HG03025 (cell line): ENCODE measurements at regions not wholly inside any gene's neighbourhood (a gene's known extent, or its start where the extent isn't known, plus 50 kb on each side); places are given as distances from the start of the nearest gene placed in this dataset.

ENCODE experiments used
- ATAC-seq: cut with Tn5 transposase; IDR thresholded peaks from one replicate; pipeline ENCODE4 v1.9.1; 2021; ENCODE audit warnings: mild to moderate bottlenecking, moderate library complexity; ENCODE audit not compliant: unreplicated experiment, low FRiP score

DNA sequence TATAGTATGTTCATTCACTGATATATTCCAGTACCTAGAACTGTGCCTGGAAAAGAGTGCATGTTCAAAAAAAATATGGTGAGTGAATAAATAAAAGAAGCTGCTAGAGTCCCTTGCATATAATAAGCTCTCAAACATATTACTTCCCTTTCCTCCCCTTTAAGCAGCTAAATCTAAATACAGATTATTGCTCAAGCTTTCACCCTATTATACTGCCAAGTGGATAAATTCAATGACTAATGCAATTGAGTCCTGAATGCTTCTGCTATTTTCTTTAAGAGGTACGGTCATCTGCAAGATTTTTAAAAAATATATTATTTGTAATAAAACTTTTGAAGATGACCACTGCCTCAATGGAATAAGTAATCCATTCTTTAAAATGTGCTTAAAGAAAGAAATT is 248.4 kb downstream of the PLK2 start:
- no peak for ATAC-seq

DNA sequence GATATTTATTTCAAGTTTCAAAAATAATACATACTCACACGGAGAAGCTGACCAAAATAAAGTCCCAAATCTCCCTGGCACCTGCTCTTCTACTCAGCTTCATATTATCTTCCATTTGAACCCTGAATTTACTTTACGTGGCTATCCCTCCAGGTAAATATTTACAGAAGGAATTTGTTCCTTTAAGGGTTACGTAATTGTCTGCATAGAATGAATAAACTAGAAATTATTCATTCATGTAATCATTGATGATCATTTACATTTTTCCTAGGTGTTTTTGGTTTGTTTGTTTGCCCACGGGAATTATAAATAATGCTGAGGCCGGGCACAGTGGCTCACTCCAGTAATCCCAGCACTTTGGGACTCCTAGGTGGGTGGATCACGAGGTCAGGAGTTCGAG is 251.2 kb downstream of the PLK2 start:
- ATAC-seq = no peak

DNA sequence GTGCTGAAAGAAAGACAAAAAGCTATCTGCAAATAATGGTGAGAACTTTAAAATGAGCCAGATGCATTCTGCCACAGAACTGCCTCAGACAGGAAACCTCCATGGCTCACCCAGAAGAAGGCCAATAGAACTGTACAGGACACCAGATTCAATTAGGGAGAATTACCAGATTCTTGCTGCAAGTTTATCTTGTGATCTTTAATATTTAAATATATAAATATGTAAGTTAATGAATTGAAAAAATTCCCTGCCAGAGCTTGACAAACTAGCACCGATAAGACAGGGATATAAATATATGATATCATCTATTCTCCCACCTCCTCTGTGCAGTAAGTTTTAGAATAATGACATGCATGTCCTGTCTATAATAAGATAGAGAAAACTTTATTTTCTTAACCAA is 252.8 kb downstream of the PLK2 start:
- ATAC-seq = no peak

DNA sequence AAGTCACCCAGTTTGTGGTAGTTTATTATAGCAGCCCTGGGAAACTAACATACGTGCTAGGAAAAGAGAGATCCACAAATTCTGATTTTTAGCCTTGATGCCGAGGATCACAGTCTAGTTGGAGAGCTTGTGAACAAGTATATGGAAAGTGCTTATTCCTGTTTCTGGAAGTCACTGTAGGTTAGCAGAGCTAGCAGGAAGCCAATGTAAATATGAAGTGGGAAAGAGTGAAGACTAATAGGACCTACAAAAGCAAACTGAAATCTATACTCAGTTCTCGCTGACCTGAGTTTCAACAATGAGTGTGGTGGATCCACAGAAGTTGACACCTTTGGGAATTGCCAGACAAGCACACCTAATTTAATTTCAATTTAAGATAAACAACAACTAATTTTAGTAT is 254.9 kb downstream of the PLK2 start:
- ATAC-seq = no peak

DNA sequence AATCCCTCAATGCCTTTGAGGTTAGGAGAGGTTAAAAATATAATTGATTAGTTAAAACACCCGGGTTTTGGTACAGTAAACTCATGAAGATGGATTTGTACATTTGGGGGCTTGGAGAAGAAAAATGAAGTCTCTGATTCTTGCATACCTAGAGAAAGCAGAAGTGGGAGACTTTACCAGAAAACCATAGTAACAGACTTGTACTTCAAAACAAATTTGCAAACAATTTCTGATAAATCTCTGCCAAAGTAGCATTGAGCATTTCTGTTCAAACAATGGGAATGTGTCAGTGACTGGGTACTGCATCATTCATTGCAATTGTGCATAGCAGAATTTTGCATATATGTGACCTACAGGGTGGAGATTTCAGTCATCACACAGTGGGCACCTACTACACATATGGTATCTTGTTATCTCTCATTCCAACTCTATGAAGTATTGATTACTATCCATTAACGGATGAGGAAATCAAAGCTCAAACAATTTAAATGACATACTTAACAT is 256.9 kb downstream of the PLK2 start:
- ATAC-seq = no peak

DNA sequence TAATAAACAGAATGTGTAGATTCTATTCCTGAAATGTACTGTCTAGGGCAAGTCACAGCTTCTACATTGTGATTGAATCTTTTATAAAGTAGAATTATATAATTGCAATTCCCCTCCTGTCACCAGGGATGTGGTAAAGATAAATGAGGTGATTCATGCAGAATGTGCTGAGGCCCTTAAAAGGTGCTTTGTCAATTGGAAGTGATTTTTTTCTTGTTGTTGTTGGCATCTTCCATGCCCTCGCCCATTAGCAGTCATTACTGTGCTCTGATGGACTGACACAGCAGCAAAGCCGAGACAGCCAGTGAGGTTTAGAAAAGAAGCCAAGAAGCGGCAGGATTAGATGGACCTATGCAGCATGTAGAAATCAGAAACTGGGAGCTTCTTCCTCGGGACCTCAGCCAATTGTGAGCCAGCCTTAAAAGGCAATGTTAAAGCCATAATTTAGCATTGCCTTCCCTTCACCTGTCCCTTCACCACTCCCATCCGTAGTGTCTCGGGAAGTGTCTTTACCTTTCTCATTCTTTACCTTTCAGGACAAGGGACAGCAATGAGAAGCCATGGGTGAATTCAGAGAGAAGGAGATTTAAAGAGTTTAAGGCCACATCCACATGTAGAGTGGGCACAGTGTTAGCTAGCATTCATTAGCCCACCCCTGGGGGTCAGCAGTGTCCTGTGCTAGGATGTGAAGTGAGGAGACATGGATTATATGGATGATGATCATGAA is 257.8 kb downstream of the PLK2 start:
- no peak for ATAC-seq

DNA sequence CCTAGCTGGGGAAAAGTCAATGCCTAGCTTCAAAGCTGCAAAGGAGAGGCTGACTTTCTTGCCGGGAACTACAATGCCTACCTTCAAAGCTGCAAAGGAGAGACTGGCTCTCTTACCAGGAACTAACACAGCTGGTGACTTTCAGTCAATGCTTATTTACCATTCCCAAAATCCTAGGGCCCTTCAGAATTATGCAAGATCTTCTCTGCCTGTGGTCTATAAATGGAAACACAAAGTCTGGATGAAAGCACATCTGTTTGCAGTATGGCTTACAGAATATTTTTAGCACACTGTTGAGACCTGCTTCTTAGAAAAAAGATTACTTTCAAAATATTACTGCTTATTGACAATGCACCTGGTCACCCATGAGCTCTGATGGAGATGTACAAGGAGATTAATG is 259.4 kb downstream of the PLK2 start:
- ATAC-seq = no peak

DNA sequence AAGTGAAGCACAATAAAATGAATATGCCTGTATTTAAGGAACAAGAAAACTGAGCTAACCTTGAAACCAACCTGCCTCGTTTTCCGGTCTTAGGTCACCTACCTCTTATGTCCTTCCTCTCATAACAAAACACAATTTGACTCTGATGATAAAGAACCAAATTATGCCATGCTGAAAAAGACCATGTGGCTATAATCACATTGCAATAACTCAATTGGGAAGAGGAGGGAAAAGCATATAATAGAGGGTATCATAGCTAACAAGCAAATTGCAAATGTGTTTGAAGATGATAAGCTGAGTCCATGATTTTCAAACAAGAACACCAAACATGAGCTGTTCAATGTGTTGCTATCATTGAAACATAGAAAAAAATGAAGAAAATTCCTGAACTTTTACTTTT is 260.8 kb downstream of the PLK2 start:
- ATAC-seq = no peak

DNA sequence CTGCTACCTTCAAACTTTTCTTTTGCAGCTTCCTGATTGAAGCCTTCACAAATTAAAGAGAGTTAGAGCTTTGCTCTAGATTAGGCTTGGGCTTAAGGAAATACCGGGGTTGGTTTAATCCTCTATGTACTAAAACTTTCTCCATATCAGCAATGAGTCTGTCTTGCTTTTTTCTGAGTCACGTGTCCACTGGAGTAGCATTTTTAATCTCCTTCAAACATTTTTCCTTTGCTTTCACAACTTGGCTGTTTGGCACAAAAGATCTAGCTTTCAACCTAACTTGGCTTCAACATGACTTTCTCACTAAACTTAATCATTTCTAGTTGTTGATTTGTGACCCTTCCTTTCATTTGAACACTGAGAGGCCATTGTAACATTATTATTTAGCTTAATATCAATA is 261.6 kb downstream of the PLK2 start:
- no peak for ATAC-seq

DNA sequence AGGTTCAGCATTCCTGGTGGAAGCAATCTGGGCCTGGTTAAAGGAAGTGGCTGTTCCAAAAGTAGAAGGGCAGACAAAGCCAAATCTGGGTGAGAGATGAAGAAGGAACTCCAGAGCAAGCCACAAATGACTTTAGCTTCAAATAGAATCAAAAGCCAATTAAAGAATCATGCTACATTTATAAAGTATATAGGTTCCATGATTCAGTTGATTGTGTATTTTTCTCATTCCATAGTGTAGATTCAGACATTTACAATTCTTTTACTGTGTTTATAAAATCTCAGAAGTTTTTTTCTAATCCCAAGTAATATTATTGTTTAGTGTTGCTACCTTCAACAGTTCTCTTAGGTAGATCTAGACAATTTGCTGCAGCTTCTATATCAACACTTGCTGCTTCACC is 262.0 kb downstream of the PLK2 start:
- no peak for ATAC-seq

DNA sequence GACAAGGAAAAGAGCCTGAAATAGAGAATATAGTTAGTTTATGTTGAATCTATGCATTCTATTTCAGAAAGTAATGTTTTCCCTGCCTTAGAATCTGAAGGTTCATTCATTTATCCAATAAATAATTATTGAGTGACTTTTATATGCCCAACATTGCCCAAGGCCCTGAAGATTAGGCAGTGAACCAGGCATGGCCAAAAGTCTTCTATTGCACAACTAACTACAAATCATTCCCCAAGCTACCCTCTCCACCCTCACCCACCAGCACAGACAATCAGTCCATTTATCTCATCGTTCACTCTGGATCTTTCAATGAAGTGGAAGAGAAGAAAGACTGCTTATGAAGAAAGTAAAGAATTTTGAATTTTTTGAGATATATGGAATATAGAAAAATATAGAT is 268.4 kb downstream of the PLK2 start:
- no peak for ATAC-seq

DNA sequence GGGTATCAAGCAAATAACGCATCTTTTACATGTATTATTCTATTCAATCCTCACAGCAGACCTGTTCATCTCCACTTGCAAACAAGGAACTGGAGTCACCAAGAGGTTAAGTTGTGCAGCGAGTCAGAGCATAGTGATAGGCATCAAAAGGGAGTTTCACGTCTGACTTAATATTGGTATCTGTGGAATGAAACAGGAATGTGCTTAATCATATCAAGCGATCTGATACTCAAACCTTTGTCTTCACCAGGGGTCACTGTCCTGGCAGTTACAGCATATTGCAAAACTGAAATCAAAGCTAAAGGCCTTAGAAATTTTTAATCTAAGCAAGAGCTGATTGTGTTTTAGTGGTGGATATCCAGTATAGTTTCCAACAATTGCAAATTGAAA is 271.6 kb downstream of the PLK2 start:
- no peak for ATAC-seq

DNA sequence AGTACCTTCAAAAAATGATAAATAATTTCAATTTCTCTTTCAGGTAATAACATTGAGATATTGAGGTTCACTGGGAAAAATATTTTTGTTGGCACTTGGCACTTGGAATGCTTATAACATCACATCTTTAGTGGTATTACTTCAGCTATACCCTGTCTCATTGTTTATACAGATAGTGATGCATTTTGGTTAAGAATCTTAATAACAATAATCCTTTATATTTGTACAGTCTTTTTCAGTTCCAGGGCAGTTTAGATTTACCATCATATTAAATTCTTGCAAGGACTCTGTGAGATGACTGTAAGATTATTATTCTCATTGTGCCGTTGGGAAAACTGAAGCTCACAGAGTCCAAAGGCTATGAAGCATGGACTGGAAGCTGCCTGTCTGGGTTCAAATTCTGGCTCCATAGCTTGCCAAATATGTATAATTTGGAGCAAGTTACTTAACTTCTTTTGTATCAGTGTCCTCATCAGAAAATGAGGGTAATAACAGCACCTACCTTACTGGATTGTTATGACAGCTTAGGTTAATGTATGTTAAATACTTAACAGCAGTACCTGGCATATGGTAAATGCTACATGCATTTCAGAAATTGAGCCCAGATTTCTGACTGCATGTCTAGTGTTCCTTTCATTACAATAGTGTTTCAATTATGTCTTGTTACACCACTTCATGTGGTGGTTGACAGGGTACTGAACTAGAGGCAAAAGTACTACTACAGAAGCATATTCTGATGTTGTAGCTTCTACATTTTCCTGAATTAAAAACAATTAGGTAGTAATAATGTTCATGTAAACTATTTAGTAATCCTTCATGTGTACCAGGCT is 272.2 kb downstream of the PLK2 start:
- no peak for ATAC-seq

DNA sequence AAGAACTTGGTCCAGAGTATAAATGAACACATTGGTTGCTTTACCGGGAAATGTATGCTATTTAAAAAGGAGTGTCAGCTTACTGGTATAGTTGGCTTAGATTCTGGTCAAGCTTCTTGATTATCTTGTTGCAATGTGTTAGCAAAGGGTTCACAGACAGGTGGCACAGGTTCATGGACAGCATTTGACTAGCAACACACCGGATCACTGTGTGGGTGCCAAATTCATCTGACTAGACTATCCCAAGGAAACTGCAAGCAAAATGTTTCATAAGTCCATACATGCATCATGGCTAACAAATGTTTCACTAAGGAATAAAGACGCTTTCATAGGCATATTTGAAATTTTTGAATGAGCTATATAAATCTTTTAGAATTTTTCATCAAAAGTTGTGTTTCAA is 274.1 kb downstream of the PLK2 start:
- no peak for ATAC-seq

DNA sequence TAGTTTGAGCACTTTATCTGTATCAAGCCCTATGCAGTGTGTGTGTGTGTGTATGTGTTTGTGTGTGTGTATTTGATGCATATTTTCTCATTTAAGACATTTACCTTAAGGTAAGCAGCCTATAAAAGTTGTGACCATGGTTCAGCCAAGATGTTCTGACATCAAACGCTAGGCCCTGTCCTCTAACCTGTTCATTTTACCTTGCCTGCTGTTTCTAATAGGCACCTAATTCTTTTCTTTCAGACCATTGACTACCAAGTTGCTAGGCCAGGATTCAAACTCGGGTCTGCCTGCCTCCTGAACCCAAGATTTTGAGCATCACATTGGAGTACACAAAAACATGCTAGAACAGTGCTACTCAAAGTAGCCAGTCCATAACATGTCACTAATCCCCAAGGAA is 274.5 kb downstream of the PLK2 start:
- ATAC-seq = no peak

DNA sequence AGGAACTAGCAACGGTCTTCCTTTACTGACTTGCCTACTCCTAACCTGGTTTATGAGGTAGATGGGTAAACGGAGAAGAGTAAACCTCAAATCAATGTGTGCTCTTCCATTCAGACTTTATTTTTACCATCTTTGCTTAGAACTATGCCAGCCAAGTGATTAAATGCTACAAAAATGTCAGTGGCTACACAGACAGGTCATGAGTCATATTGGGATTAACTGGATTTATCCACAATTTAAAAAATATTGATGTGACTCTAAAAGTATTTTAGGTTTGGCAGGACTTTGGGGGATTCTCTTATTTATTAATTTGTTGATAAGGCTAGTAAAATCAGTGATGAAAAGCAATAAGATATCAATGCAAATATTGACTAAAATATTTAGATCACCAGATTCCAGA is 275.0 kb downstream of the PLK2 start:
- no peak for ATAC-seq

DNA sequence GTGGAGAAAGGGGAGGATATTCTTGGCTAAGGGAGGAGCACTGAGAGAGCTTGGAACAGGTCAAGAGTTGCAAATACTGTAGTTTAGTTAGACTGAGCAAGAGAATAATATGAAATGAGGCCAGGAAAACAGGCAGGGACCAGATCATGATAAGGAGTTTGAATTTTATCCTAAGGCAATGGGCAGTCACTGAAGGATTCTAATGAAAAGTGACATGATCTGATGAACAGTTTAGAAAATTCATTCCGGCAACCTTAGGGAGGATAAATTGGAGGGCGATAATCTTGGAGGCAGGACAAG is 276.1 kb downstream of the PLK2 start:
- ATAC-seq = no peak

DNA sequence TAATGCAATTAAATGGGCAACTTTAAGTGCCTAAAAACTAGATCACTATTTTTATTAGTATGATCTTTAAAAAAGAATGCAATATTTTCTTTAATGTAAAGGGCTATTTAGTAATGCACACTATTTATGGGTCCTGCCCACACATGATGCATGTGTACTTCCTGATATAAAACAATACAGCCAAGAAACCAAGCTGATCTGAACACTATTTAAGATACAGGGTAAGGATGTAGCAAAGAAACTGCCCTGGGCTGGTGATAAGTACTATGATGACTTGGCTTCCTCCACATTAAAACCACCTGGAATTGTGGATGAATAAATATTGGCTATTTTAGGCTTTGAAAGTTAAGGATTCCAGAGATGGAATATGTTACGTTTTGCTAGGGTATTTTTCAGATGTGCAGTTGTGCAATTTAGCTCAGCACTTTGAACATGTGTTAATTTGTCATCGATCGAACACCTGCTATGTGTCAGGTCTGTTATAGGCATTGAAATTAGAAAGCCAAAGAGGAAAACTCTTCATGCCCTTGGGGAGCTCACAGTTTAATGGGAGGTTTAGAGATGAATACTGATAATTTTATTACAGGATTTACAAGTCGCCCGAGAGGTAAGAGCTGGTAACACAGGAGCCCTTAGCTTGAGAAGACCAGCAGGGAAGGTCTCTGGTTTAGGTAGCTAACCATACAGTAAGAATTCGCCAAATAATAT is 276.7 kb downstream of the PLK2 start:
- no peak for ATAC-seq

DNA sequence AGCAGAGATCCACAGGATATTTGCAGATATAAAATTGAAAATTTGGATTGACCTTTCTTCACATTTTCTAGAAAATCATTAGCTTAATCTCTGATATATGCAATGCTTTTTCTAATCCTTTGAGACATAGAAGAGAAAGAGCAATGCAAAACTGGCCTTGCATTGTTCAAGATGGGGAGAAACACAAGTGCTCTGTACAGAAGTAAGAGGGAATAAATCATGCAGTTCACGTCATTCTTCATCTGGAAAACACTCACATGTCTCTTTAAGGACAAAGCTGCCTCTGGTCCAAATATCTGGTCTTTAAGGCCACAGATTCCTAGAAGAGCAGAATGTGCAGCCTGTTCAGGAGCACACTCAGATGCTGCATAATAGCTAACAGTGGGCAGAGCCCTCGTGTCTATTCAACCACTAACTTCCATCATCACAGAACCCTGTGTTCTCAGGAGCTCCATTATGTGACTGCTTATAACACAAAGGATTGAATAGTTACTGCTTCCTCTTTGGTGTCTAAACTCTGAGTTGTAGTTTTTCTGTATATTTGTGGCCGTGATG is 277.5 kb downstream of the PLK2 start:
- ATAC-seq = no peak

DNA sequence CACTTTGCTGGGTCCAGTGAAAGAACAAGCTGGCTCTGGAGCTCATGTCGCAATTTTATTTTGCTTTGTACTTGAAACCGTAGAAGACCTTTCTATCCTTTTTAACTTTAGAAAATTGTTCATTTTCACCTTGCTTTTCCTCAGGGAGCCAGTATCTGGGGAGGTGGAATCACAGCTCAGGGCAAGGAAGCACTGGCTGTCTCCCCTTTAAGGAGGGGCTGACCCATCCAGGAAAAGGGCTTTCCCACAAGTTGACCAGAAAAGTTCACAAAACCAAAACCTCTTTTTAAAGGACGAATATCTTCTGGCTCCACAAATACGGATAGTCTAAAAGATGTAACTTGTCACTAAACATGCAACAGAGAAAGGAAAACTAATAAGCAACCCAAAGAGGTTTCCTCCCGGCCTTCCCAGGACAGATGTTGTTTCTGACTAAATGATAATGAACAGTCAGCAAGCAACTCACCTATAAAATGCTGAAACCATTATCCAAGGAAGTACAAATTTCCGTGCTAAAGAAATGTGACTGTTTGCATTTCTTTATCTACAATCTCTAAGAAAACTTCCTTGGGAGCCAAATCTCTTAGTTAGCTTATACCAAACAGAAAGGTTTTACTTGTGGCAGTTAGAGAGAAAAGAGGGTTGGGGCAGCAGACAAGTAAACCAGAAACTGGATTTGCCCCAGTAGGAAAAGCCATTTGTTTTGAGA is 278.2 kb downstream of the PLK2 start:
- no peak for ATAC-seq

DNA sequence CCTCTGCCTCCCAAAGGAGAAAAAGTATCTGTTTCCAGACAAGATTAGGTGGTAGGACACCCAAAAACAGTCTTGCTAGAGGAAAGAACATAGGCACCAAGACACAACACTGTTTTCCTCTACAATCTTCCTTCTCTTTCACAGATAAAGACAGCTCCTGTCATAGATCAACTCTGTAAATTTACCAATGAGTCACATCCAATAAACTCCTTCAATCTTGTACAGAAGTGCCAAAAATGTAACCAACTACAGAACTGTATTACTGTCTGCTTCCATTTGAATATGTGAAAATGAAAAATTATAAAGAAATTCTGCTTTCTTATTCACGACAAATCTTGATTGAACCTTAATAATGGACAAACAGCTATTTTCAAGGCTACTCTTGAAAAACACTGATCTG is 286.9 kb downstream of the PLK2 start:
- ATAC-seq = no peak
